Coronary artery (tissue), 2 donors: ENCODE measurements at regions not wholly inside any gene's neighbourhood (a gene's known extent, or its start where the extent isn't known, plus 50 kb on each side); places are given as distances from the start of the nearest gene placed in this dataset.

Experiments used
- DNase-seq: peaks from one replicate; pipeline ENCODE4 v3.0.0-alpha.2; 2017; ENCODE audit warnings: low spot score
- H3K27ac ChIP-seq, 2 donors: fragments of 200-600 bp; sonication (generic); one replicate each; pipeline ENCODE4 v1.5.1; 2016 to 2019
- H3K4me3 ChIP-seq: fragments of 200-600 bp; sonication (generic); 2 replicates; pipeline ENCODE4 v1.5.1; 2016; ENCODE audit warnings: mild to moderate bottlenecking, moderate library complexity
- CTCF ChIP-seq: fragments of 200-600 bp; sonication (generic); IDR thresholded peaks from one replicate; pipeline ENCODE4 v1.5.1; 2019; ENCODE audit warnings: antibody characterized with exemption

DNA sequence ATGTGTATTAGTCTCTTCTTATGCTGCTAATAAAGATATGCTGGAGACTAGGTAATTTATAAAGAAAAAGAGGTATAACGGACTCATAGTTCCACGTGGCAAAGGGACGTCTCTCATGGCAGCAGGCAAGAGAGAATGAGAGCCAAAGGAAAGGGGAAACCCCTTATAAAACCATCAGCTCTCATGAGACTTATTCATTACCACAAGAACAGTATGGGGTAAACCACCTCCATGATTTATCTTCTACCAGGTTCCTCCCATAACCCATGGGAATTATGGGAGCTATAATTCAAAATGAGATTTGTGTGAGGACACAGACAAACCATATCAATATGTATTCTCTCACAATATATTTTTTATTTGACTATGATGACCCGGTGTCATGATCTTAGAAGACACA lies 109.1 kb downstream of the UTRN start:
- no peak for TF ChIP-seq CTCF
- Histone ChIP-seq H3K4me3 (no peak overlapping the region), H3K27ac (no peak overlapping the region)
- DNase-seq: no peak

GRCh38 chr6:144395014-144395413 lies 109.9 kb downstream of the UTRN start:
- Histone ChIP-seq H3K27ac (no peak overlapping the region), H3K4me3 (no peak overlapping the region)
- no peak for TF ChIP-seq CTCF
- DNase-seq: no peak

- TF ChIP-seq CTCF: no peak
- DNase-seq: no peak
- H3K4me3 ChIP-seq: no peak overlapping the region
- no peak overlapping the region for H3K27ac ChIP-seq
Measured at GRCh38 chr6:144395826-144396225, 110.7 kb downstream of the UTRN start.

- TF ChIP-seq CTCF: no peak
- no peak for DNase-seq
- H3K4me3 ChIP-seq: no peak overlapping the region
- H3K27ac ChIP-seq: no peak overlapping the region
Measured at GRCh38 chr6:144397141-144397540, 112.0 kb downstream of the UTRN start.

GRCh38 chr6:144400321-144400720 lies 115.2 kb downstream of the UTRN start:
- TF ChIP-seq CTCF: no peak
- H3K27ac ChIP-seq: no peak overlapping the region

GRCh38 chr6:144401736-144402733 lies 116.9 kb downstream of the UTRN start:
- no peak for TF ChIP-seq CTCF
- Histone ChIP-seq H3K4me3 (no peak overlapping the region), H3K27ac (no peak overlapping the region)
- no peak for DNase-seq

More at GRCh38 chr6:144400321-144400720, 115.2 kb downstream of the UTRN start:
- no peak for DNase-seq
- H3K4me3 ChIP-seq: no peak overlapping the region

GRCh38 chr6:144402750-144403149 lies 117.6 kb downstream of the UTRN start:
- DNase-seq: no peak
- no peak overlapping the region for H3K27ac ChIP-seq
- no peak overlapping the region for H3K4me3 ChIP-seq
- TF ChIP-seq CTCF: no peak
